ENCODE measurements at regions not wholly inside any gene's neighbourhood (a gene's known extent, or its start where the extent isn't known, plus 50 kb on each side); places are given as distances from the start of the nearest gene placed in this dataset.

GRCh38 chr1:72482736-72483413, 200.5 kb upstream of the NEGR1 start:
- Histone ChIP-seq H3K4me3 (no peak overlapping the region), H3K9ac (ENCODE audit: insufficient read length) (no peak overlapping the region), H3K27ac (no peak overlapping the region), H3K9me3 (ENCODE audit: low read depth, low read length) (no peaks in the 10 kb centered on the region), H3K36me3 (ENCODE audit: insufficient read depth, low read length) (no peaks in the 10 kb centered on the region)
- TF ChIP-seq EZH2 (IDR thresholded peaks at IDR 0.05), result no peak
- no peak for TF ChIP-seq POLR2AphosphoS5 (IDR thresholded peaks at IDR 0.05; ENCODE audit: borderline replicate concordance, low read depth, low read length)
- TF ChIP-seq FOXP2 (optimal IDR thresholded peaks at IDR 0.05; ENCODE audit: control extremely low read depth, extremely low read length, insufficient read depth), result no peak
- no peak for DNase-seq (ENCODE audit: low read depth, low spot score)

GRCh38 chr1:72481420-72481970, 199.2 kb upstream of the NEGR1 start:
- H3K36me3 ChIP-seq (ENCODE audit: insufficient read depth, low read length), result no peaks in the 10 kb centered on the region
- no peak overlapping the region for H3K27ac ChIP-seq
- DNase-seq (ENCODE audit: low read depth, low spot score), result no peak
- H3K9ac ChIP-seq (ENCODE audit: insufficient read length), result no peak overlapping the region
- H3K4me3 ChIP-seq, result no peak overlapping the region
- H3K9me3 ChIP-seq (ENCODE audit: low read depth, low read length), result no peaks in the 10 kb centered on the region
- TF ChIP-seq FOXP2 (optimal IDR thresholded peaks at IDR 0.05; ENCODE audit: control extremely low read depth, extremely low read length, insufficient read depth), result no peak
- TF ChIP-seq POLR2AphosphoS5 (IDR thresholded peaks at IDR 0.05; ENCODE audit: borderline replicate concordance, low read depth, low read length), result no peak
- TF ChIP-seq EZH2 (IDR thresholded peaks at IDR 0.05), result no peak

GRCh38 chr1:72466376-72466775, 184.0 kb upstream of the NEGR1 start:
- no peak overlapping the region for H3K27ac ChIP-seq
- no peaks in the 10 kb centered on the region for H3K36me3 ChIP-seq (ENCODE audit: insufficient read depth, low read length)
- DNase-seq (ENCODE audit: low read depth, low spot score), result no peak
- H3K4me3 ChIP-seq, result no peak overlapping the region
- no peaks in the 10 kb centered on the region for H3K9me3 ChIP-seq (ENCODE audit: low read depth, low read length)
- no peak overlapping the region for H3K9ac ChIP-seq (ENCODE audit: insufficient read length)
- TF ChIP-seq EZH2 (IDR thresholded peaks at IDR 0.05), result no peak
- no peak for TF ChIP-seq FOXP2 (optimal IDR thresholded peaks at IDR 0.05; ENCODE audit: control extremely low read depth, extremely low read length, insufficient read depth)
- no peak for TF ChIP-seq POLR2AphosphoS5 (IDR thresholded peaks at IDR 0.05; ENCODE audit: borderline replicate concordance, low read depth, low read length)

GRCh38 chr1:72462186-72462905, 180.0 kb upstream of the NEGR1 start:
- DNase-seq (ENCODE audit: low read depth, low spot score), result no peak
- Histone ChIP-seq H3K4me3 (no peak overlapping the region), H3K27ac (no peak overlapping the region), H3K9me3 (ENCODE audit: low read depth, low read length) (no peaks in the 10 kb centered on the region), H3K36me3 (ENCODE audit: insufficient read depth, low read length) (no peaks in the 10 kb centered on the region), H3K9ac (ENCODE audit: insufficient read length) (no peak overlapping the region)
- TF ChIP-seq POLR2AphosphoS5 (IDR thresholded peaks at IDR 0.05; ENCODE audit: borderline replicate concordance, low read depth, low read length), result no peak

GRCh38 chr1:72442262-72442661, 159.9 kb upstream of the NEGR1 start:
- no peak overlapping the region for H3K27ac ChIP-seq
- TF ChIP-seq POLR2AphosphoS5 (IDR thresholded peaks at IDR 0.05; ENCODE audit: borderline replicate concordance, low read depth, low read length), result no peak
- no peak for TF ChIP-seq EZH2 (IDR thresholded peaks at IDR 0.05)
- no peak for TF ChIP-seq FOXP2 (optimal IDR thresholded peaks at IDR 0.05; ENCODE audit: control extremely low read depth, extremely low read length, insufficient read depth)
- H3K9me3 ChIP-seq (ENCODE audit: low read depth, low read length), result no peaks in the 10 kb centered on the region
- no peak for DNase-seq (ENCODE audit: low read depth, low spot score)
- H3K36me3 ChIP-seq (ENCODE audit: insufficient read depth, low read length), result no peaks in the 10 kb centered on the region
- no peak overlapping the region for H3K9ac ChIP-seq (ENCODE audit: insufficient read length)
- no peak overlapping the region for H3K4me3 ChIP-seq

GRCh38 chr1:72439036-72439435, 156.7 kb upstream of the NEGR1 start:
- no peak for DNase-seq (ENCODE audit: low read depth, low spot score)
- H3K36me3 ChIP-seq (ENCODE audit: insufficient read depth, low read length), result no peaks in the 10 kb centered on the region
- H3K27ac ChIP-seq, result no peak overlapping the region
- no peaks in the 10 kb centered on the region for H3K9me3 ChIP-seq (ENCODE audit: low read depth, low read length)
- no peak for TF ChIP-seq POLR2AphosphoS5 (IDR thresholded peaks at IDR 0.05; ENCODE audit: borderline replicate concordance, low read depth, low read length)
- TF ChIP-seq FOXP2 (optimal IDR thresholded peaks at IDR 0.05; ENCODE audit: control extremely low read depth, extremely low read length, insufficient read depth), result no peak
- TF ChIP-seq EZH2 (IDR thresholded peaks at IDR 0.05), result no peak
- no peak overlapping the region for H3K4me3 ChIP-seq
- H3K9ac ChIP-seq (ENCODE audit: insufficient read length), result no peak overlapping the region

GRCh38 chr1:72438270-72438669, 155.9 kb upstream of the NEGR1 start:
- Histone ChIP-seq H3K4me3 (no peak overlapping the region), H3K36me3 (ENCODE audit: insufficient read depth, low read length) (no peaks in the 10 kb centered on the region)
- no peak for DNase-seq (ENCODE audit: low read depth, low spot score)

GRCh38 chr1:72435025-72435424, 152.7 kb upstream of the NEGR1 start:
- no peak for TF ChIP-seq FOXP2 (optimal IDR thresholded peaks at IDR 0.05; ENCODE audit: control extremely low read depth, extremely low read length, insufficient read depth)
- no peak for TF ChIP-seq POLR2AphosphoS5 (IDR thresholded peaks at IDR 0.05; ENCODE audit: borderline replicate concordance, low read depth, low read length)
- TF ChIP-seq EZH2 (IDR thresholded peaks at IDR 0.05), result no peak
- no peaks in the 10 kb centered on the region for H3K36me3 ChIP-seq (ENCODE audit: insufficient read depth, low read length)
- no peak overlapping the region for H3K27ac ChIP-seq
- H3K9ac ChIP-seq (ENCODE audit: insufficient read length), result no peak overlapping the region
- no peak for DNase-seq (ENCODE audit: low read depth, low spot score)
- no peak overlapping the region for H3K4me3 ChIP-seq
- H3K9me3 ChIP-seq (ENCODE audit: low read depth, low read length), result no peaks in the 10 kb centered on the region

More at GRCh38 chr1:72438270-72438669, 155.9 kb upstream of the NEGR1 start:
- TF ChIP-seq FOXP2 (optimal IDR thresholded peaks at IDR 0.05; ENCODE audit: control extremely low read depth, extremely low read length, insufficient read depth) (no peak), POLR2AphosphoS5 (IDR thresholded peaks at IDR 0.05; ENCODE audit: borderline replicate concordance, low read depth, low read length) (no peak), EZH2 (IDR thresholded peaks at IDR 0.05) (no peak)
- no peak overlapping the region for H3K9ac ChIP-seq (ENCODE audit: insufficient read length)
- H3K27ac ChIP-seq, result no peak overlapping the region
- no peaks in the 10 kb centered on the region for H3K9me3 ChIP-seq (ENCODE audit: low read depth, low read length)
